Endothelial cell (in vitro differentiated cells): ENCODE measurements at regions not wholly inside any gene's neighbourhood (a gene's known extent, or its start where the extent isn't known, plus 50 kb on each side); places are given as distances from the start of the nearest gene placed in this dataset.

ENCODE experiments used
- DNase-seq: peaks from one replicate; pipeline ENCODE4 v3.0.0; 2021; ENCODE audit warnings: low spot score
- H3K27ac Mint-ChIP-seq: one replicate; pipeline ENCODE4 v1.8.0; 2021; ENCODE audit warnings: mixed read lengths, inconsistent platforms; ENCODE audit not compliant: unreplicated experiment
- H3K27me3 Mint-ChIP-seq: one replicate; pipeline ENCODE4 v1.8.0; 2021; ENCODE audit warnings: mild to moderate bottlenecking, moderate library complexity, mixed read lengths, inconsistent platforms; ENCODE audit not compliant: unreplicated experiment
- H3K36me3 Mint-ChIP-seq: one replicate; pipeline ENCODE4 v1.8.0; 2021; ENCODE audit warnings: mild to moderate bottlenecking, low read depth, mixed read lengths, inconsistent platforms; ENCODE audit not compliant: unreplicated experiment
- H3K4me1 Mint-ChIP-seq: one replicate; pipeline ENCODE4 v1.8.0; 2021; ENCODE audit warnings: mild to moderate bottlenecking, mixed read lengths, inconsistent platforms; ENCODE audit not compliant: unreplicated experiment
- H3K4me3 Mint-ChIP-seq: one replicate; pipeline ENCODE4 v1.8.0; 2021; ENCODE audit warnings: mild to moderate bottlenecking, mixed read lengths, inconsistent platforms; ENCODE audit not compliant: unreplicated experiment
- H3K9me3 Mint-ChIP-seq: one replicate; pipeline ENCODE4 v1.8.0; 2021; ENCODE audit warnings: mixed read lengths, inconsistent platforms; ENCODE audit not compliant: unreplicated experiment
- TF ChIP-seq, protein P1 (sequence below): fragments of 200-600 bp; sonication (generic); IDR thresholded peaks from one replicate; pipeline ENCODE4 v1.5.0; 2021; ENCODE audit warnings: antibody characterized with exemption; ENCODE audit not compliant: unreplicated experiment

DNA sequence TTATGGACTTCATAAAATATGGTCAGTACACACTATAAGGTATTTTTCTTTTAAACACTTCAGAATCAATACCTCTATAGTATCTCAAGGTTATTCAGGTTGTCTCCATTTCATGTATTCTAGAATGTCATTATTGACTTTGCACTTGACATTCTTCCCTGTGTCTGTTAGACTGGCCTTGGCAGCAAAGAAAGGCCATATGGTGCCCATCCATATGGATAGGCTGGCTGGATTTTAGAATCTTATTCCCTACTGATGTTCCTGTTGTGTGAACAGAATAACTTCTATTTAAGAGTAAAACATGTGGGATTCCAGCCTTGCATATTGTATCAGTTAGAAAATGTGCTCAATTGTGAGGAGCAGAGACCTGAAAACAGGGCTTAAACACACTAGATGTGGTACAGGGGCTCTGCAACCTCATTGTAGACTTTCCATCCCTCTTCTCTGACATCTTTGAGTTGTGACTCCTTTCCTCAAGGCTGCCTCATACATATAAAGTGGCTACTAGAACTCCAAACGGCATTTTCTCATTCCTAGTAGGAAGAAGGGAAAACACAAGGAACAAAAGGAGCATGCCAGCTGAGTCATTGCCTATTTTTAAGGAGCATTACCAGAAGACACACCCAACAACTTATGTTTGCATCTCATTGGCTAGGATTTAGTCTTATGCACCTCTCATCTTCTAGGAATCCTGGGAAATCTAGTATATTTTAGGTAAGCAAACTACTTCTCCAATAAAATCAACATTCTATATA, 221.2 kb upstream of the TMPO start:
- H3K4me1 Mint-ChIP-seq, result no peaks in the 10 kb centered on the region
- no peak for DNase-seq
- no peaks in the 10 kb centered on the region for H3K9me3 Mint-ChIP-seq
- no peaks in the 10 kb centered on the region for H3K36me3 Mint-ChIP-seq
- no peaks in the 10 kb centered on the region for H3K27me3 Mint-ChIP-seq
- TF ChIP-seq, protein P1, sequence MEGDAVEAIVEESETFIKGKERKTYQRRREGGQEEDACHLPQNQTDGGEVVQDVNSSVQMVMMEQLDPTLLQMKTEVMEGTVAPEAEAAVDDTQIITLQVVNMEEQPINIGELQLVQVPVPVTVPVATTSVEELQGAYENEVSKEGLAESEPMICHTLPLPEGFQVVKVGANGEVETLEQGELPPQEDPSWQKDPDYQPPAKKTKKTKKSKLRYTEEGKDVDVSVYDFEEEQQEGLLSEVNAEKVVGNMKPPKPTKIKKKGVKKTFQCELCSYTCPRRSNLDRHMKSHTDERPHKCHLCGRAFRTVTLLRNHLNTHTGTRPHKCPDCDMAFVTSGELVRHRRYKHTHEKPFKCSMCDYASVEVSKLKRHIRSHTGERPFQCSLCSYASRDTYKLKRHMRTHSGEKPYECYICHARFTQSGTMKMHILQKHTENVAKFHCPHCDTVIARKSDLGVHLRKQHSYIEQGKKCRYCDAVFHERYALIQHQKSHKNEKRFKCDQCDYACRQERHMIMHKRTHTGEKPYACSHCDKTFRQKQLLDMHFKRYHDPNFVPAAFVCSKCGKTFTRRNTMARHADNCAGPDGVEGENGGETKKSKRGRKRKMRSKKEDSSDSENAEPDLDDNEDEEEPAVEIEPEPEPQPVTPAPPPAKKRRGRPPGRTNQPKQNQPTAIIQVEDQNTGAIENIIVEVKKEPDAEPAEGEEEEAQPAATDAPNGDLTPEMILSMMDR, result no peak
- no peak overlapping the region for H3K4me3 Mint-ChIP-seq
- H3K27ac Mint-ChIP-seq, result no peak overlapping the region

DNA sequence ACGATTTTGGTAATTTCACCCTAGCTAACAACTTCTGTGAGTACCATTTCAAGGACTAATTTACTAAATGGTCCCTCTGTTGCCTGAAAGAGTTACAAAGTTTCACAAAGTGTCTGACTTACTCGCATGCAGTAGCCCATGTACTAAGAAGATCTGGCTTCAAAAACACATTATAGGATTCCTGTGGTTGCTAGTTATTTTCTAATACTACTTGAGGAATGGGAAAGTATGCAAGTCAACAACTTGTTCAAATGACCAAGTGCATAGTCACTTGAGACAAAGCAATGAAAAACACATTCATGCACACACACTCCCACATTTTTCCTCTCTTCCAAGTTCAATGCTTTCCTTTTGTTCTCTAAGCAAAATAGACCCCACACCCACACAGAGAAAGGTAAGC, 219.7 kb upstream of the TMPO start:
- H3K27ac Mint-ChIP-seq, result no peak overlapping the region
- no peak overlapping the region for H3K4me3 Mint-ChIP-seq
- no peaks in the 10 kb centered on the region for H3K9me3 Mint-ChIP-seq
- H3K4me1 Mint-ChIP-seq, result no peaks in the 10 kb centered on the region
- TF ChIP-seq, protein P1, result no peak
- no peak for DNase-seq
- no peaks in the 10 kb centered on the region for H3K36me3 Mint-ChIP-seq
- H3K27me3 Mint-ChIP-seq, result no peaks in the 10 kb centered on the region

DNA sequence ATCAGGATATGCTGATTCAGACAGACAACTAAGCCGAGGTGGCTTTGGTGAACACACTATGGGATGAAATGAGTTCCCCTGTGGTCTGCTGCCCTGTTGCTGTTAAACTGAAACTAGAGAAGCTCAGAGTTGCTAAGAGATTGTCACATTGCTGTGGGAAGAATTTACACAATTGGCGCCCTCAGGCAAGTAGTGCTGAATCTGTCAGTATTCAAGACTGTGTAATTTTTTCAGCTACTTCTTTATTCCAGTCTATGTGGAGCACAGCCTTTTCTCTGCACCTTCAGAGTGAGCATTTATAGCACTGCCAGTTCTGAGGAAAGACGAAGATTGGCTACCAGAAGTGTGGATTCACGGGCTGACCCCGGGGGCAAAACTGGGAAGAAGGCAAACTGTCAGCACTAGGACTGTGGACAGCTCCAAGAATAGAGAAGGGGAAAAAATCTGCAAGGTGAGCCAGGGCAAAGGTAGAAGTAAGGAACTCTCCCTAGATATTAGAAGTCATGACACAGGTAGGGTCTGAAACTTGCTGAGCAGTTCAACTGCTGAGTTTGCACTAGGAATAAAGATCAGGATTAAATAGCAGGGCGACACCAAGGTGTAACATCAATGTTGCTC, 218.8 kb upstream of the TMPO start:
- Mint-ChIP-seq H3K9me3 (no peaks in the 10 kb centered on the region), H3K4me3 (no peak overlapping the region), H3K36me3 (no peaks in the 10 kb centered on the region), H3K4me1 (no peaks in the 10 kb centered on the region), H3K27ac (no peak overlapping the region), H3K27me3 (no peaks in the 10 kb centered on the region)
- TF ChIP-seq, protein P1, result no peak
- DNase-seq, result no peak

DNA sequence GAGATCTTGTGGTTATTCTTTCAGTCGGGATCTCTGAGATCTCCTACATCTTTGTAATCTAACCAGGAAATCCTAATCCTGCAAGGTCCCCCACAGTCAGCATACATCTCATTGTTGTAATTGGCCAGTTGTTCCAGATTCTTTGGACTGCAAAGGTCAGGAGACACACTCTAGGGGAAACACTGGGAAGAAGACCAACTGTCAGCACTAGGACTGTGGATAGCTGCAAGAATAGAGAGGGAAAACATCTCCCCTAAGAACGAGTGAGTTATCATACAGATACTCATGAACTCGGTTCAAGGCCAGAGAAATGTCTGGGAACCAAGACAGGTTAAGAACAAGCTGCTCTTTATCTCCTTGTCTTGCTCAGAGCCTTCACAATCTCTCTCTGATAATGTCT, 217.9 kb upstream of the TMPO start:
- no peak overlapping the region for H3K4me3 Mint-ChIP-seq
- H3K27me3 Mint-ChIP-seq, result no peaks in the 10 kb centered on the region
- no peaks in the 10 kb centered on the region for H3K4me1 Mint-ChIP-seq
- no peaks in the 10 kb centered on the region for H3K36me3 Mint-ChIP-seq
- H3K9me3 Mint-ChIP-seq, result no peaks in the 10 kb centered on the region
- DNase-seq, result no peak
- no peak overlapping the region for H3K27ac Mint-ChIP-seq
- TF ChIP-seq, protein P1, result no peak

DNA sequence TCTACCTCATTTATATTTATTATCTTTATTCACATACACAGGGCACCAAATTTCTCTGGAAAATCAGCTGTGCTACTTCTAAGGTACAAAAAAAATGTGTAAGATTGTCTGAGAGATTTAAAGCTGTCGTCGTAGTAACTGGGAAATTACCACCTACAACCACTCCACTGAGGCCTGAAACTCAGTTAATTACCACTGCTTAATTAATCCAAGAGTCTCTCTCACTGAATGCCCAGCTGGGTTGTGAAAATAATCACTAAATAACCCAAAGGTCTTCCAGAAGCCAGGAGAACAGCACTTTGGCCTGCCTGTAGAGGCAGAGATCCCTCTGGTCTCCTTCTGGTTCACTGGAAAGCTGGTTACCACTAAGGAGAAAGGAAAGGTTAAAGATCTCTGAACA, 207.2 kb upstream of the TMPO start:
- Mint-ChIP-seq H3K4me3 (no peak overlapping the region), H3K27ac (no peak overlapping the region), H3K9me3 (no peaks in the 10 kb centered on the region), H3K27me3 (peaks cover 2% of the 10 kb centered on the region), H3K36me3 (no peaks in the 10 kb centered on the region), H3K4me1 (no peaks in the 10 kb centered on the region)
- TF ChIP-seq, protein P1, result no peak
- DNase-seq, result no peak
